ENCODE measurements at regions not wholly inside any gene's neighbourhood (a gene's known extent, or its start where the extent isn't known, plus 50 kb on each side); places are given as distances from the start of the nearest gene placed in this dataset.

DNA sequence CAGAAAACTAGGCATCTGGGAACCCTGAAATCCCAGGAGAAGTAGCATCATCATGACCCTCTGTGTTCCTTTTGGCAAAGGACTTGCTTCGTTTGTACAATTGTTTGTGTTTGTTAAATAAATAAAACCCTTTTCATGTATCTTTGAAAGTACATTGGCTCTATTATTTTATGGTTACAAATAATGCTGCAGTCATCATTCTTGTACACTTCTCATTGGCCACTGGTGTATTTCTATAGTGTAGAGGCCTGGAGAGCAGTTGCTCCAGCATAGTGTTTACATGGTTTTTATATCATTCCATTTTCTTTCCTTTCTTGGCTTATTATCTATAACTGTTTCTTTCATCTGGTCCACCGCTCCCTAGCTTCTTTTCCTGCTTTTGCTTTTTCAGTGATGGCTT lies 253.3 kb downstream of the FAM72C start:
- DNase-seq (ENCODE audit: low spot score), result no peak
- H3K36me3 Mint-ChIP-seq (ENCODE audit: low read depth), result no peaks in the 10 kb centered on the region
- no peaks in the 10 kb centered on the region for H3K36me3 ChIP-seq (ENCODE audit: insufficient read depth)
- no peak overlapping the region for H2AFZ ChIP-seq
- no peaks in the 10 kb centered on the region for H3F3A ChIP-seq (replicated peaks; ENCODE audit: low read depth)
- no peak overlapping the region for H3K4me2 ChIP-seq
- H3K27ac Mint-ChIP-seq, result no peak overlapping the region
- H3K27me3 Mint-ChIP-seq (ENCODE audit: insufficient read depth, low read depth, poor library complexity), result peaks cover 7% of the 10 kb centered on the region
- no peaks in the 10 kb centered on the region for H3K27me3 ChIP-seq (ENCODE audit: insufficient read depth)
- H3K9me2 ChIP-seq (ENCODE audit: insufficient read depth), result no peaks in the 10 kb centered on the region
- H3K4me3 Mint-ChIP-seq, result no peak overlapping the region
- H3K79me2 ChIP-seq (replicated peaks; ENCODE audit: insufficient read depth), result no peaks in the 10 kb centered on the region
- H3K9me3 Mint-ChIP-seq, result no peaks in the 10 kb centered on the region
- TF ChIP-seq EZH2phosphoT487 (IDR thresholded peaks at IDR 0.05; ENCODE audit: unreplicated experiment) (no peak), STAT1 (IDR thresholded peaks at IDR 0.05; ENCODE audit: unreplicated experiment) (no peak), ZNF114 (CRISPR knock-in tag; IDR thresholded peaks at IDR 0.05) (no peak), CTCF (conservative IDR thresholded peaks at IDR 0.05; ENCODE audit: low read depth in 2 of 2) (no peak), NANOG (IDR thresholded peaks at IDR 0.05; ENCODE audit: borderline replicate concordance) (no peak), CREB1 (CRISPR knock-in tag; IDR thresholded peaks at IDR 0.05; ENCODE audit: low read depth) (no peak), POLR2AphosphoS5 (IDR thresholded peaks at IDR 0.05; ENCODE audit: low read depth) (no peak), JUNB (IDR thresholded peaks at IDR 0.05; ENCODE audit: unreplicated experiment) (no peak), ZNF331 (CRISPR knock-in tag; IDR thresholded peaks at IDR 0.05; ENCODE audit: low read depth) (no peak), EZH2 (IDR thresholded peaks at IDR 0.05; ENCODE audit: low read depth, unreplicated experiment) (no peak)
- TF ChIP-seq, protein P1, sequence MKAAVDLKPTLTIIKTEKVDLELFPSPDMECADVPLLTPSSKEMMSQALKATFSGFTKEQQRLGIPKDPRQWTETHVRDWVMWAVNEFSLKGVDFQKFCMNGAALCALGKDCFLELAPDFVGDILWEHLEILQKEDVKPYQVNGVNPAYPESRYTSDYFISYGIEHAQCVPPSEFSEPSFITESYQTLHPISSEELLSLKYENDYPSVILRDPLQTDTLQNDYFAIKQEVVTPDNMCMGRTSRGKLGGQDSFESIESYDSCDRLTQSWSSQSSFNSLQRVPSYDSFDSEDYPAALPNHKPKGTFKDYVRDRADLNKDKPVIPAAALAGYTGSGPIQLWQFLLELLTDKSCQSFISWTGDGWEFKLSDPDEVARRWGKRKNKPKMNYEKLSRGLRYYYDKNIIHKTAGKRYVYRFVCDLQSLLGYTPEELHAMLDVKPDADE (IDR thresholded peaks at IDR 0.05), result no peak
- TF ChIP-seq, protein P2, sequence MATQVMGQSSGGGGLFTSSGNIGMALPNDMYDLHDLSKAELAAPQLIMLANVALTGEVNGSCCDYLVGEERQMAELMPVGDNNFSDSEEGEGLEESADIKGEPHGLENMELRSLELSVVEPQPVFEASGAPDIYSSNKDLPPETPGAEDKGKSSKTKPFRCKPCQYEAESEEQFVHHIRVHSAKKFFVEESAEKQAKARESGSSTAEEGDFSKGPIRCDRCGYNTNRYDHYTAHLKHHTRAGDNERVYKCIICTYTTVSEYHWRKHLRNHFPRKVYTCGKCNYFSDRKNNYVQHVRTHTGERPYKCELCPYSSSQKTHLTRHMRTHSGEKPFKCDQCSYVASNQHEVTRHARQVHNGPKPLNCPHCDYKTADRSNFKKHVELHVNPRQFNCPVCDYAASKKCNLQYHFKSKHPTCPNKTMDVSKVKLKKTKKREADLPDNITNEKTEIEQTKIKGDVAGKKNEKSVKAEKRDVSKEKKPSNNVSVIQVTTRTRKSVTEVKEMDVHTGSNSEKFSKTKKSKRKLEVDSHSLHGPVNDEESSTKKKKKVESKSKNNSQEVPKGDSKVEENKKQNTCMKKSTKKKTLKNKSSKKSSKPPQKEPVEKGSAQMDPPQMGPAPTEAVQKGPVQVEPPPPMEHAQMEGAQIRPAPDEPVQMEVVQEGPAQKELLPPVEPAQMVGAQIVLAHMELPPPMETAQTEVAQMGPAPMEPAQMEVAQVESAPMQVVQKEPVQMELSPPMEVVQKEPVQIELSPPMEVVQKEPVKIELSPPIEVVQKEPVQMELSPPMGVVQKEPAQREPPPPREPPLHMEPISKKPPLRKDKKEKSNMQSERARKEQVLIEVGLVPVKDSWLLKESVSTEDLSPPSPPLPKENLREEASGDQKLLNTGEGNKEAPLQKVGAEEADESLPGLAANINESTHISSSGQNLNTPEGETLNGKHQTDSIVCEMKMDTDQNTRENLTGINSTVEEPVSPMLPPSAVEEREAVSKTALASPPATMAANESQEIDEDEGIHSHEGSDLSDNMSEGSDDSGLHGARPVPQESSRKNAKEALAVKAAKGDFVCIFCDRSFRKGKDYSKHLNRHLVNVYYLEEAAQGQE (IDR thresholded peaks at IDR 0.05; ENCODE audit: unreplicated experiment), result no peak
- TF ChIP-seq, protein P3, sequence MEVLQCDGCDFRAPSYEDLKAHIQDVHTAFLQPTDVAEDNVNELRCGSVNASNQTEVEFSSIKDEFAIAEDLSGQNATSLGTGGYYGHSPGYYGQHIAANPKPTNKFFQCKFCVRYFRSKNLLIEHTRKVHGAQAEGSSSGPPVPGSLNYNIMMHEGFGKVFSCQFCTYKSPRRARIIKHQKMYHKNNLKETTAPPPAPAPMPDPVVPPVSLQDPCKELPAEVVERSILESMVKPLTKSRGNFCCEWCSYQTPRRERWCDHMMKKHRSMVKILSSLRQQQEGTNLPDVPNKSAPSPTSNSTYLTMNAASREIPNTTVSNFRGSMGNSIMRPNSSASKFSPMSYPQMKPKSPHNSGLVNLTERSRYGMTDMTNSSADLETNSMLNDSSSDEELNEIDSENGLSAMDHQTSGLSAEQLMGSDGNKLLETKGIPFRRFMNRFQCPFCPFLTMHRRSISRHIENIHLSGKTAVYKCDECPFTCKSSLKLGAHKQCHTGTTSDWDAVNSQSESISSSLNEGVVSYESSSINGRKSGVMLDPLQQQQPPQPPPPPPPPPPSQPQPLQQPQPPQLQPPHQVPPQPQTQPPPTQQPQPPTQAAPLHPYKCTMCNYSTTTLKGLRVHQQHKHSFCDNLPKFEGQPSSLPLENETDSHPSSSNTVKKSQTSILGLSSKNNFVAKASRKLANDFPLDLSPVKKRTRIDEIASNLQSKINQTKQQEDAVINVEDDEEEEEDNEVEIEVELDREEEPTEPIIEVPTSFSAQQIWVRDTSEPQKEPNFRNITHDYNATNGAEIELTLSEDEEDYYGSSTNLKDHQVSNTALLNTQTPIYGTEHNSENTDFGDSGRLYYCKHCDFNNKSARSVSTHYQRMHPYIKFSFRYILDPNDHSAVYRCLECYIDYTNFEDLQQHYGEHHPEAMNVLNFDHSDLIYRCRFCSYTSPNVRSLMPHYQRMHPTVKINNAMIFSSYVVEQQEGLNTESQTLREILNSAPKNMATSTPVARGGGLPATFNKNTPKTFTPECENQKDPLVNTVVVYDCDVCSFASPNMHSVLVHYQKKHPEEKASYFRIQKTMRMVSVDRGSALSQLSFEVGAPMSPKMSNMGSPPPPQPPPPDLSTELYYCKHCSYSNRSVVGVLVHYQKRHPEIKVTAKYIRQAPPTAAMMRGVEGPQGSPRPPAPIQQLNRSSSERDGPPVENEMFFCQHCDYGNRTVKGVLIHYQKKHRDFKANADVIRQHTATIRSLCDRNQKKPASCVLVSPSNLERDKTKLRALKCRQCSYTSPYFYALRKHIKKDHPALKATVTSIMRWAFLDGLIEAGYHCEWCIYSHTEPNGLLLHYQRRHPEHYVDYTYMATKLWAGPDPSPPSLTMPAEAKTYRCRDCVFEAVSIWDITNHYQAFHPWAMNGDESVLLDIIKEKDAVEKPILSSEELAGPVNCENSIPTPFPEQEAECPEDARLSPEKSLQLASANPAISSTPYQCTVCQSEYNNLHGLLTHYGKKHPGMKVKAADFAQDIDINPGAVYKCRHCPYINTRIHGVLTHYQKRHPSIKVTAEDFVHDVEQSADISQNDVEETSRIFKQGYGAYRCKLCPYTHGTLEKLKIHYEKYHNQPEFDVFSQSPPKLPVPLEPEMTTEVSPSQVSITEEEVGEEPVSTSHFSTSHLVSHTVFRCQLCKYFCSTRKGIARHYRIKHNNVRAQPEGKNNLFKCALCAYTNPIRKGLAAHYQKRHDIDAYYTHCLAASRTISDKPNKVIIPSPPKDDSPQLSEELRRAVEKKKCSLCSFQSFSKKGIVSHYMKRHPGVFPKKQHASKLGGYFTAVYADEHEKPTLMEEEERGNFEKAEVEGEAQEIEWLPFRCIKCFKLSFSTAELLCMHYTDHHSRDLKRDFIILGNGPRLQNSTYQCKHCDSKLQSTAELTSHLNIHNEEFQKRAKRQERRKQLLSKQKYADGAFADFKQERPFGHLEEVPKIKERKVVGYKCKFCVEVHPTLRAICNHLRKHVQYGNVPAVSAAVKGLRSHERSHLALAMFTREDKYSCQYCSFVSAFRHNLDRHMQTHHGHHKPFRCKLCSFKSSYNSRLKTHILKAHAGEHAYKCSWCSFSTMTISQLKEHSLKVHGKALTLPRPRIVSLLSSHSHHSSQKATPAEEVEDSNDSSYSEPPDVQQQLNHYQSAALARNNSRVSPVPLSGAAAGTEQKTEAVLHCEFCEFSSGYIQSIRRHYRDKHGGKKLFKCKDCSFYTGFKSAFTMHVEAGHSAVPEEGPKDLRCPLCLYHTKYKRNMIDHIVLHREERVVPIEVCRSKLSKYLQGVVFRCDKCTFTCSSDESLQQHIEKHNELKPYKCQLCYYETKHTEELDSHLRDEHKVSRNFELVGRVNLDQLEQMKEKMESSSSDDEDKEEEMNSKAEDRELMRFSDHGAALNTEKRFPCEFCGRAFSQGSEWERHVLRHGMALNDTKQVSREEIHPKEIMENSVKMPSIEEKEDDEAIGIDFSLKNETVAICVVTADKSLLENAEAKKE (CRISPR knock-in tag; IDR thresholded peaks at IDR 0.05), result no peak
- H3K27ac ChIP-seq (ENCODE audit: low read depth), result no peak overlapping the region
- peaks cover 11% of the 10 kb centered on the region; the same call in 2 of the 3 replicates for H3K4me1 Mint-ChIP-seq
- no peaks in the 10 kb centered on the region; the same call in 1 of the 2 replicates for H3K4me1 ChIP-seq (ENCODE audit: insufficient read depth)
- no peaks in the 10 kb centered on the region for H4K20me1 ChIP-seq (replicated peaks; ENCODE audit: insufficient read depth)
- ATAC-seq, result no peak
- no peak overlapping the region for H3K4me3 ChIP-seq

Data from GM23338 (cell line).